Activated CD4-positive, alpha-beta memory T cell treated with anti-CD3 and anti-CD28 coated beads, Interleukin-2, amount 10 ng/mL, durations not matched to agents 7 days and 5 days (primary cell): ENCODE measurements at regions not wholly inside any gene's neighbourhood (a gene's known extent, or its start where the extent isn't known, plus 50 kb on each side); places are given as distances from the start of the nearest gene placed in this dataset.

Experiments used
- CTCF ChIA-PET: fragments of 350-600 bp; sonication (Branson Sonifier 250); formaldehyde crosslinking; loops from one replicate; lab custom pipeline; 2021; ENCODE audit warnings: antibody characterized with exemption, inconsistent platforms; lab: Charles Lee
- POLR2A ChIA-PET: fragments of 350-600 bp; sonication (Branson Sonifier 250); formaldehyde crosslinking; loops from one replicate; lab custom pipeline; 2021; ENCODE audit warnings: antibody characterized with exemption; lab: Charles Lee
- DNase-seq: peaks from one replicate; pipeline ENCODE4 v3.0.0-alpha.2; 2020
- H3K27ac Mint-ChIP-seq: one replicate; pipeline ENCODE4 v1.8.0; 2021; ENCODE audit warnings: mild to moderate bottlenecking, mixed read lengths
- H3K27me3 Mint-ChIP-seq: one replicate; pipeline ENCODE4 v1.8.0; 2021; ENCODE audit warnings: mixed read lengths
- H3K36me3 Mint-ChIP-seq: one replicate; pipeline ENCODE4 v1.8.0; 2021; ENCODE audit warnings: low read depth, mixed read lengths
- H3K4me1 Mint-ChIP-seq: one replicate; pipeline ENCODE4 v1.8.0; 2021; ENCODE audit warnings: mixed read lengths
- H3K4me3 Mint-ChIP-seq: one replicate; pipeline ENCODE4 v1.8.0; 2021; ENCODE audit warnings: mild to moderate bottlenecking, mixed read lengths
- H3K9me3 Mint-ChIP-seq: one replicate; pipeline ENCODE4 v1.8.0; 2021; ENCODE audit warnings: mixed read lengths

- ChIA-PET POLR2A (no interaction called here), CTCF (no interaction called here)
- H3K27ac Mint-ChIP-seq: peak overlapping the region; percentile 4
- H3K9me3 Mint-ChIP-seq: peaks cover 2% of the 10 kb centered on the region
- no peaks in the 10 kb centered on the region for H3K27me3 Mint-ChIP-seq
- H3K4me3 Mint-ChIP-seq: no peak overlapping the region
- peaks cover 4% of the 10 kb centered on the region for H3K36me3 Mint-ChIP-seq
- DNase-seq: no peak
- H3K4me1 Mint-ChIP-seq: peaks cover 19% of the 10 kb centered on the region
Observed at GRCh38 chr12:126507231-126507630, 1442.0 kb downstream of the AACS start.

DNA sequence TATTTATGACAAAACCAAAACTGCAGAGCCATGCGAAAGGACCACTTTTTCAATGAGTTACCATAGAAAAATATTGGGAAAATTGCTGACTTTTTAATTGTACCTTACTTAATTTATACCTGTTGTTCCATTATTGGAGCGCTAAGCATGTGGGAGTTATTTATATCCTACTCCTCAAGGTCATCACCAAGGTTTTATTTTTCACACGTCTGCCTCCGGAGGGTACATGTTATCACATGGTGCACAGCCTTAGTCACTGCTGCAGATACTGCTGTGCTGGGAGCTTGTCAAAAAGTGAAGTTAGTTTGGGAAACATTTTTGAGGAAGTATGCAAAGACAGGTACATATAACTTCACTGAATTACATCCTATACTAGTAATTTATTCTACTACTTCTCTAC lies 1444.3 kb downstream of the AACS start:
- H3K4me3 Mint-ChIP-seq: no peak overlapping the region
- DNase-seq: no peak
- ChIA-PET CTCF (no interaction called here), POLR2A (no interaction called here)
- no peaks in the 10 kb centered on the region for H3K27me3 Mint-ChIP-seq
- H3K27ac Mint-ChIP-seq: no peak overlapping the region
- H3K9me3 Mint-ChIP-seq: peaks cover 2% of the 10 kb centered on the region
- H3K36me3 Mint-ChIP-seq: peaks cover 4% of the 10 kb centered on the region
- peaks cover 22% of the 10 kb centered on the region for H3K4me1 Mint-ChIP-seq

- H3K4me3 Mint-ChIP-seq: no peak overlapping the region
- H3K4me1 Mint-ChIP-seq: peaks cover 21% of the 10 kb centered on the region
- peaks cover 4% of the 10 kb centered on the region for H3K36me3 Mint-ChIP-seq
- no peak overlapping the region for H3K27ac Mint-ChIP-seq
- H3K27me3 Mint-ChIP-seq: no peaks in the 10 kb centered on the region
- no peak for DNase-seq
- H3K9me3 Mint-ChIP-seq: no peaks in the 10 kb centered on the region
- CTCF ChIA-PET: no interaction called here
- POLR2A ChIA-PET: interaction anchor here (0.7 kb wide), 1 partner anchor 18 kb away, joined by 3 read pairs; no protein-coding TSS in a partner anchor
Observed at GRCh38 chr12:126510630-126511029, 1445.4 kb downstream of the AACS start.

DNA sequence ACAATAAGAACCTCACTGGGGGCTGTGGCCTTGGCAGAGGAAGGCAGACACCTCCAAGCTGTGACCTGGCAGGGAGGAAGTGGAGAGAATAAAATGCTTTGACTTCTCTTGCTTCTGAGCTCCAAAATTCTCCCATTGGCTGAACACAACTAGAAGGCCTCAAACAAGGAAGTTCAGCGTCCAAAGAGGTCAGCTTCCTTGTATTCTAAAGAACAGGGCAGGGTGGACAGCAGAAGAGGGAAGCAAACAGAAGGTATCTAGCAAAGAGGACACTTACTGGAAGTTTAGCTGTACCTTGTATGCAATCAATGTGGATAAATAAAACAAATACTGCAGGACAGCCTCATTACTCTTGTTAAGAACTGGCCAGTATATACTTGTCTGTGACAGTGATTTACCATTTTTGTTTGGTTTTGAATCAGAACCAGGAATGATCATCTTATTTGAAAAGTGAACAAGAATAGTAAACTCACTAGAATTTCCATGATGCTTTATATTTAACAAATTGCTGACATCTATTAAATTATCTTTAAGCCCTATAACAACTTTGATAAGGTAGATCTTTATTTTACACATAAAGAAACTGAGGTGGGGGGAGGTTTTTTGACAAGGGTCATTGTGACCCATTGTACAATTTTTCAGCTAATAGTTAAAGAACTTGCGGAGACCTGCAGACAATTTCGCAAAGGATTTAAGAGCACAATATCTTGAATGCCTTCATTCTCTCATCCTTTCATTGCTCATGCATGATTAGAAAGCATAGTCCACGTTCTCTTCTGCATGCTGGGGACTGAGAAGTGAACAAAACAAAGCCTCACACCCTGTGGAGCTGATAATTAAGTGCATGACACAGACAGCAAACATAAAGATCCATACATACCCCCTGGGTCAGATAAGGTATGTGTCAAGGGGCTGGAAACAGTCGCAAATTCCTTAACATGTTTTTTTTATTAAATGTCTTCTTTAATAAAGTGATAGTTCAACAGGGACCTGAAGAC lies 1448.0 kb downstream of the AACS start:
- no peaks in the 10 kb centered on the region for H3K9me3 Mint-ChIP-seq
- no peaks in the 10 kb centered on the region for H3K27me3 Mint-ChIP-seq
- no peak for DNase-seq
- H3K27ac Mint-ChIP-seq: no peak overlapping the region
- H3K36me3 Mint-ChIP-seq: no peaks in the 10 kb centered on the region
- no peak overlapping the region for H3K4me3 Mint-ChIP-seq
- POLR2A ChIA-PET: no interaction called here
- H3K4me1 Mint-ChIP-seq: peaks cover 4% of the 10 kb centered on the region
- CTCF ChIA-PET: no interaction called here

DNA sequence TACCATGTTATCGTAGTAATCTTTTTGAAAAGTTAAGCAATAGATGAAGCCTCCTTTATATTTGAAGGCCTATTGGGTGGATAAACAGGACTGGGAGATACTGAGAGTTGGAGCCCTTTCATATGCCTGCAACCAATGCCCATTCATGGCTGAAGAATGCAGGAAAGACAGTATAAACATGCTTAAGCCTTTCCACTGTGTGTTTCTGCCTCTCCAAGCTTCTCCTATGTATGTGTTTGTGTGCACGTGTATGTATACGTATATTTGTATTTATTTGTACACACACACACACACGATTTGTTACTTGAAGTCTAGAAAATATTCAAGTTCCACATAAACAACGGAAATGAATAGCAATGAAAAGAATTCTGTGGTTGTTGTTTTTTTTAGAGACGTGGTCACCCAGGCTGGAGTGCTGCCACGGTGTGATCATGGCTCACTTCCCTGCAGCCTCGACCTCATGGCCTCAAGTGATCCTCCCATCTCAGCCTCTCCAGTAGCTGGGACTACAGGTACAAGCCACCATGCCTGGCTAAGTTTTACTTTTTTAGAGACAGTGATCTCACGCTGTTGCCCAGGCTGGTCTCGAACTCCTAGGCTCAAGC lies 1453.5 kb downstream of the AACS start:
- no peaks in the 10 kb centered on the region for H3K4me1 Mint-ChIP-seq
- ChIA-PET CTCF (no interaction called here), POLR2A (no interaction called here)
- no peak overlapping the region for H3K4me3 Mint-ChIP-seq
- H3K27me3 Mint-ChIP-seq: no peaks in the 10 kb centered on the region
- DNase-seq: no peak
- H3K36me3 Mint-ChIP-seq: no peaks in the 10 kb centered on the region
- H3K27ac Mint-ChIP-seq: no peak overlapping the region
- H3K9me3 Mint-ChIP-seq: no peaks in the 10 kb centered on the region

DNA sequence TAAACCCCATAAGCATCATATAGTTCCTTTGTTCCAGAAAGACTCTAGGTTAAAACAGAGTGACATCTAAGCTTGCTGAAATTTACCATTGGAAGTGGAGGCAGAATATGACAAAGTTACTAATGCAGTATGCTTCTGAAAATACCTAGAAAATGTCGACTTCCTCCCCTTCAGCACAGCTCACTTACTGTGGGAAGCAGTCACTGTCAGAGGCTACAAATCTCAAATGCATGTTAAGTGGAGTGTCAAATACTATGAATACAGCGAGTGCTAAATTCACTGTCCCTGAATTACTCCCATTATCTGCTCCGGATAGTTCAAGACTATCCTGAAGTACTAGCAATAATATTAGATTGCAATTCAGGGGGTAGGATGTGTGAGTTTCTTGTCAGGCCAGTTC lies 1454.6 kb downstream of the AACS start:
- POLR2A ChIA-PET: no interaction called here
- no peak overlapping the region for H3K27ac Mint-ChIP-seq
- CTCF ChIA-PET: no interaction called here
- H3K36me3 Mint-ChIP-seq: no peaks in the 10 kb centered on the region
- H3K4me3 Mint-ChIP-seq: no peak overlapping the region
- DNase-seq: no peak
- H3K9me3 Mint-ChIP-seq: no peaks in the 10 kb centered on the region
- H3K27me3 Mint-ChIP-seq: no peaks in the 10 kb centered on the region
- H3K4me1 Mint-ChIP-seq: no peaks in the 10 kb centered on the region

DNA sequence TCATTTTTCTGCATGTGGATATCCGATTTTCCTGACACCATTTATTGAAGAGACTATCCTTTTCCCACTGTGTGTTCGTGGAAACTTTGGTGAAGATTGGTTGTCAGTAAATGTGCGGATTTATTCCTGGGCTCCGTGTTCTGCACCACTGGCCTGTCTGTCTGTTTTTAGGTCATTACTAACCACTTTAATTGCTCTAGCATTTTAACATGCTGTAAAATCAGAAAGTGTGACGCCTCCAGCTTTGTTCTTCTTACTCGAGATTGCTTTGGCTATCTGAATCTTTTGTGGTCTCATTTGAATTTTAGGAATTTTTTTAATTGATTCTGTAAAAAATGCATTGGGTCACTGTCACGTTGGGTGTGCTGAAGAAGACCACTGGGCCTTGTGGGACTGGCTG lies 1458.7 kb downstream of the AACS start:
- CTCF ChIA-PET: no interaction called here
- no peaks in the 10 kb centered on the region for H3K9me3 Mint-ChIP-seq
- H3K36me3 Mint-ChIP-seq: no peaks in the 10 kb centered on the region
- POLR2A ChIA-PET: no interaction called here
- H3K4me1 Mint-ChIP-seq: no peaks in the 10 kb centered on the region
- no peaks in the 10 kb centered on the region for H3K27me3 Mint-ChIP-seq
- H3K4me3 Mint-ChIP-seq: no peak overlapping the region
- no peak for DNase-seq
- no peak overlapping the region for H3K27ac Mint-ChIP-seq

GRCh38 chr12:126534495-126534894 lies 1469.3 kb downstream of the AACS start:
- Mint-ChIP-seq H3K4me1 (no peaks in the 10 kb centered on the region), H3K27me3 (no peaks in the 10 kb centered on the region), H3K36me3 (no peaks in the 10 kb centered on the region), H3K4me3 (no peak overlapping the region), H3K27ac (no peak overlapping the region), H3K9me3 (no peaks in the 10 kb centered on the region)
- no peak for DNase-seq
- ChIA-PET POLR2A (no interaction called here), CTCF (no interaction called here)

GRCh38 chr12:126534942-126535341 lies 1469.7 kb downstream of the AACS start:
- Mint-ChIP-seq H3K4me1 (no peaks in the 10 kb centered on the region), H3K27me3 (no peaks in the 10 kb centered on the region), H3K9me3 (no peaks in the 10 kb centered on the region), H3K4me3 (no peak overlapping the region), H3K36me3 (no peaks in the 10 kb centered on the region), H3K27ac (no peak overlapping the region)
- CTCF ChIA-PET: no interaction called here
- POLR2A ChIA-PET: no interaction called here
- DNase-seq: no peak

GRCh38 chr12:126535971-126536370 lies 1470.7 kb downstream of the AACS start:
- no peak overlapping the region for H3K27ac Mint-ChIP-seq
- H3K4me1 Mint-ChIP-seq: no peaks in the 10 kb centered on the region
- ChIA-PET POLR2A (no interaction called here), CTCF (no interaction called here)
- H3K9me3 Mint-ChIP-seq: no peaks in the 10 kb centered on the region
- DNase-seq: no peak
- no peaks in the 10 kb centered on the region for H3K27me3 Mint-ChIP-seq
- H3K4me3 Mint-ChIP-seq: no peak overlapping the region
- no peaks in the 10 kb centered on the region for H3K36me3 Mint-ChIP-seq

DNA sequence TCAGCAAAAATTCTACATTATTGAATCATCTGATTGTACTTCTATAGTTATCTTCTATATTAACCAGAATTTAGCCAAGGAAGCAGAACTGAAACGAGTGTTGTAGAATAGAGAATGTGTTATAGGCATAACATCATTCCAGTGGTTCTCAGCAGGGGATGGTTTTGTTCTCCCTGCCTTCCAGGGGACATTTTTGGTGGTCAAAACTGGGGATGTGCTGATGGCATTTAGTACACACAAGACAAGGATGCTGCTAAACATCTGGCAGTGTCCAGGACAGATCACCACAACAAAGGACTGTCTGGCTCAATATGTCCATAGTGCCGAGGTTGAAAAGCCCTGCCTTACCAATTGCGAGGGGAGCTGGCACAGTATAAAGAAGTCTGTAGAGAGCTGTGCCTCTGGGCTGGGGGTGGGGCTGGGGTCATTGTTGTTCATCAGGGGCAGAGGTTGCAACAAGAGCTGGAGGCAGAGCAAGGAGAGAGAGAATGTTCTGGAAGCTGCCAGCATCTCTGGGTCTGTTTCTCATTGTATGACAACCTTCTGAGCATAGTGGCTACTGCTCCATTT lies 1472.8 kb downstream of the AACS start:
- ChIA-PET CTCF (no interaction called here), POLR2A (no interaction called here)
- Mint-ChIP-seq H3K9me3 (peaks cover 2% of the 10 kb centered on the region), H3K27ac (no peak overlapping the region), H3K27me3 (no peaks in the 10 kb centered on the region), H3K36me3 (no peaks in the 10 kb centered on the region), H3K4me1 (no peaks in the 10 kb centered on the region), H3K4me3 (no peak overlapping the region)
- no peak for DNase-seq

DNA sequence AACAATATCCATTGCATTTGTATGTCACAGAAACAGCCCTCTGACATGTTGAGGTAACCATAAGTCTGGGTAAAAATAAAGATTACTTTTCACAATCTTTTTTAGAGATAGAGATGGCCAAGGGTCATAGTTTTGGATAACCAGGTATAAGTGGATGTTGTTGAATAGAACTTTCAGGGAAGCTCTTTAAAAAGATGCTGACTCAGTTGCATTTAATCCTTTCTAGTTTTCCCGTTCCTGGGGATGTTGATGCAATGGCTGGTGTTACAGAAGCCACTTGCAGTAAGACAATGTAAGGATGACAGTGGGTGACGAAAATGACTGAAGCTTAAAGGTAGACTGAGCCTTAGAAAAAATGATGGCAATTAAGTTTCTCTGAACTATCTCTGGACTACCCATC lies 1473.7 kb downstream of the AACS start:
- Mint-ChIP-seq H3K36me3 (no peaks in the 10 kb centered on the region), H3K4me1 (no peaks in the 10 kb centered on the region), H3K27ac (no peak overlapping the region), H3K9me3 (peaks cover 2% of the 10 kb centered on the region), H3K27me3 (no peaks in the 10 kb centered on the region), H3K4me3 (no peak overlapping the region)
- ChIA-PET CTCF (no interaction called here), POLR2A (no interaction called here)
- DNase-seq: no peak

DNA sequence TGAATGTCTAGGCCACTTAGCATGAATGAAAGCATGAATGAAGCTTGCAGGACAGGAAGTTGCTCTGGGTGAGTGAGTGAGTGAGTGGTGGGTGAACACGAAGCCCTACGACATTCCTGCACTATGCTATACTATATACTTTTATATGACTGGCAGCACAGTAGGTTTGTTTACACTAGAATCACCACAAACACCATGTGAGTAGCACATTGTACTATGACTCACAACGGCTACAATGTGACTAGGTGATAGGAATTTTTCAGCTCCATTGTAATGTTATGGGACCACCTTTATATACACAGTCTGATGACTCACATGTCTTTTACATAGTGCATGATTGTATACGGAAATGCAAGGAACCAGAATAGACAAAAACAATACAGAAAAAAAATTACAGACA lies 1480.2 kb downstream of the AACS start:
- ChIA-PET POLR2A (no interaction called here), CTCF (no interaction called here)
- Mint-ChIP-seq H3K27me3 (no peaks in the 10 kb centered on the region), H3K9me3 (peaks cover 2% of the 10 kb centered on the region), H3K27ac (no peak overlapping the region), H3K4me1 (peaks cover 2% of the 10 kb centered on the region), H3K4me3 (no peak overlapping the region), H3K36me3 (no peaks in the 10 kb centered on the region)
- DNase-seq: no peak
